GM23338 (cell line): ENCODE measurements at regions not wholly inside any gene's neighbourhood (a gene's known extent, or its start where the extent isn't known, plus 50 kb on each side); places are given as distances from the start of the nearest gene placed in this dataset.

Experiments
- CREB1 ChIP-seq: fragments of 250-450 bp; sonication (Bioruptor Pico); IDR thresholded peaks from 2 replicates; pipeline ENCODE4 v1.5.0; 2020; ENCODE audit warnings: low read depth, mild to moderate bottlenecking, moderate library complexity
- POLR2AphosphoS5 ChIP-seq: IDR thresholded peaks from 2 replicates; pipeline ENCODE4 v1.6.1; 2016; ENCODE audit warnings: antibody characterized with exemption, low read depth
- TF ChIP-seq, protein P1 (sequence below), 2 experiments: fragments of 200-600 bp in 1 of 2; sonication (generic) in 1 of 2; conservative IDR thresholded peaks; 2 replicates each; pipeline versions ENCODE4 v1.5.1 to v1.6.1; 2016 to 2017; ENCODE audit warnings: antibody characterized with exemption in 2 of 2, low read depth in 2 of 2, mild to moderate bottlenecking in 2 of 2, moderate library complexity in 1 of 2

DNA sequence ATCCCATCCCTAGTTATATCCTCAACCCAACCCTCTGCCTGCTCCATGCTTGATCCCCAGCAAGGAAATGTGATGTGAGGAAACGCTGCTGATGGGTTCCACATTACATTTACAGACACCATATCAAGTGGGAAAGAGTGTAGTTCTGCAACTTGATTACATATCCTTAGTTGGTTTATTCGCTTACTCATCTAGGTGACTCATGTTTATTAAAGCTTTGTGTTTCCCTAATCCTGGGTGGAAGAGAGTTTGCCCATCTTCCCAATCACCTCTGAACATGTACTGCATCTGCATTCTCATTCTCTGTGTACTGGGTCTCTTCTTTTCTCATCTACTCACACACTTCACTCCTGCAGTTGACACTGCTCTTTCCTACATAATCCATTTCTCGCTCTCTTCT, 91.7 kb upstream of the PDZRN3 start:
- TF ChIP-seq, protein P1, sequence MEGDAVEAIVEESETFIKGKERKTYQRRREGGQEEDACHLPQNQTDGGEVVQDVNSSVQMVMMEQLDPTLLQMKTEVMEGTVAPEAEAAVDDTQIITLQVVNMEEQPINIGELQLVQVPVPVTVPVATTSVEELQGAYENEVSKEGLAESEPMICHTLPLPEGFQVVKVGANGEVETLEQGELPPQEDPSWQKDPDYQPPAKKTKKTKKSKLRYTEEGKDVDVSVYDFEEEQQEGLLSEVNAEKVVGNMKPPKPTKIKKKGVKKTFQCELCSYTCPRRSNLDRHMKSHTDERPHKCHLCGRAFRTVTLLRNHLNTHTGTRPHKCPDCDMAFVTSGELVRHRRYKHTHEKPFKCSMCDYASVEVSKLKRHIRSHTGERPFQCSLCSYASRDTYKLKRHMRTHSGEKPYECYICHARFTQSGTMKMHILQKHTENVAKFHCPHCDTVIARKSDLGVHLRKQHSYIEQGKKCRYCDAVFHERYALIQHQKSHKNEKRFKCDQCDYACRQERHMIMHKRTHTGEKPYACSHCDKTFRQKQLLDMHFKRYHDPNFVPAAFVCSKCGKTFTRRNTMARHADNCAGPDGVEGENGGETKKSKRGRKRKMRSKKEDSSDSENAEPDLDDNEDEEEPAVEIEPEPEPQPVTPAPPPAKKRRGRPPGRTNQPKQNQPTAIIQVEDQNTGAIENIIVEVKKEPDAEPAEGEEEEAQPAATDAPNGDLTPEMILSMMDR (conservative IDR thresholded peaks at IDR 0.05; ENCODE audit: low read depth in 2 of 2): no peak
- TF ChIP-seq POLR2AphosphoS5: no peak
- no peak for TF ChIP-seq CREB1
